Pancreas (tissue), 10 donors: ENCODE measurements at regions not wholly inside any gene's neighbourhood (a gene's known extent, or its start where the extent isn't known, plus 50 kb on each side); places are given as distances from the start of the nearest gene placed in this dataset.
"Not testable (repeated sequence)": the region's sequence is repeated elsewhere in the genome, so short reads cannot be mapped to it uniquely, and the experiment has no call there.

Experiments
- ATAC-seq, 4 donors: fragments of 200-7000 bp; cut with Tn5 transposase; one replicate each; pipeline versions ENCODE4 v1.8.0 to v1.9.1; 2020; ENCODE audit warnings: mild to moderate bottlenecking in 4 of 4, moderate library complexity in 4 of 4
- DNase-seq, 6 donors: peaks; one replicate each; pipeline ENCODE4 v3.0.0-alpha.2; 2020
- FAIRE-seq: peaks from 2 replicates; lab custom pipeline; 2012; peaks lifted over from hg19 to GRCh38; lab: Jason Lieb, UNC
- H3K27ac ChIP-seq, 4 donors: fragments of 200-600 bp; sonication (generic); 1 replicate in 3 of 4; 2 replicates in 1 of 4; pipeline versions ENCODE4 v1.5.0 to v1.8.0; 2020
- H3K27me3 ChIP-seq, 4 donors: fragments of 200-600 bp; one replicate each; pipeline ENCODE4 v1.8.0; 2021
- H3K36me3 ChIP-seq, 3 donors: fragments of 200-600 bp; sonication (generic) in 1 of 3; one replicate each; pipeline versions ENCODE4 v1.5.0 to v1.8.0; 2020 to 2021
- H3K4me1 ChIP-seq, 3 donors: fragments of 200-600 bp; one replicate each; pipeline ENCODE4 v1.8.0; 2021
- H3K4me3 ChIP-seq, 4 donors: fragments of 200-600 bp; sonication (generic) in 2 of 4; one replicate each; pipeline versions ENCODE4 v1.5.0 to v1.8.0; 2020 to 2021
- H3K9me3 ChIP-seq, 4 donors: fragments of 200-600 bp; one replicate each; pipeline ENCODE4 v1.8.0; 2021
- CTCF ChIP-seq, 4 donors: fragments of 200-600 bp; sonication (generic) in 3 of 4; IDR thresholded peaks; one replicate each; pipeline versions ENCODE4 v1.5.0 to v1.8.0; 2021; ENCODE audit warnings: antibody characterized with exemption in 4 of 4
- WGBS, 2 donors: extraction: QIAGEN DNeasy Blood & Tissue Kit; methylation state at CpG; one replicate each; pipeline ENCODE4 v1.1.7; 2013; 5-methylcytosine and 5-hydroxymethylcytosine counted together
- intact Hi-C, 3 donors: fragments of 100-400 bp; cut with DNase I; formaldehyde crosslinking; loops; one replicate each; pipeline versions ENCODE4 v1.11.1 to v1.14.2; 2022
- donor health status: healthy with polysubstance abuse.
- donor health status: DM: no; HTN: no; CAD: no; lungs with moderate emphysema.
- donor health status: DM: no; HTN: no; CAD: no.
- donor health status: control.
- donor health status: control.
- donor health status: Bipolar disorder and iron deficiency.
- donor health status: DM: yes; HTN: yes; CAD: no.
- donor health status: DM: no; HTN: no; CAD: no.
- donor health status: DM: no; HTN: no; CAD: no.
- donor health status: DM: yes; HTN: yes; CAD: no.

DNA sequence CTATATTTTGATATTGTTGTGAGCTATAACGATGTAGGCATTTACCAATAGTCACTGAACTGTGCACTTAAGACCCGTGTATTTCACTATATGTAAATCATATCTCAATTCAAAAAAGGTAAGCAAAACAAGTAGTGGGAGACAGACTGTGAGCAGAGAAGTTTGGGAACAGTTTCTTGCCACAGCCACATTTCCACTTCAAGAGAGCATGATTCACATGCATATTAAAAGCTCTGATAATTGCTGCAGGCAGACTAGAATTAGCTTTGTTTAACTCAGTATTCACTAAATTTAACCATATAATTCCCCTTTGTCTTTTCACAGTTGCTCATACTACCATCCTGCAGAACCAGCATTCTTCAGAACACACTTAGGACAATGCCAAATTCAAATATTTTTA is 168.4 kb upstream of the ZNF385D start:
- Histone ChIP-seq H3K27ac (no peak overlapping the region), H3K9me3 (no peaks in the 10 kb centered on the region), H3K4me1 (no peaks in the 10 kb centered on the region), H3K4me3 (no peak overlapping the region), H3K36me3 (no peaks in the 10 kb centered on the region), H3K27me3 (no peaks in the 10 kb centered on the region)
- no peak for TF ChIP-seq CTCF (IDR thresholded peaks at IDR 0.05)
- intact Hi-C loops: no loop called here
- DNase-seq: no peak
- no peak for FAIRE-seq
- 54 to 58% methylated on average over 2 of the region's 2 CpGs for WGBS, 2 donors
- ATAC-seq: no peak

DNA sequence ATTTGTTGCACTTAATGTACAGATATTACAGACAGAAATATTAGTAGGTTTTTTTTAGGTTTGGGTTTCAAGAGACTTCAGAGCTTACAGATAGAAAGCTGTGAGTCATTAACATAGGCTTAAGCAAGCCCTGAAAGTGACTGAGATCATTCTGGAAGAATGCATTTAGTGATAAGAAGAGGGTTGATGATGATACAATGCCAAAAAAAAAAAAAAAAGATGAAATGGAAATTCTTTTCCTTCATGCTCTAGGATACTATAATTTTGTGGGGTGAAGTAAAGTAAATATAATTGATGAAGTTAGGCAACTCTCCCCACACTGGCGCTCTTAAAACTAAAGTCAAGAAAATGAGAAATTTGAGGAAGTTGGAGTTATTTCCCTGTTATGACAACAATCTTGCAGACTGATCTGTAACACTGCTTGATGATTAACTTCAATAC is 169.4 kb upstream of the ZNF385D start:
- no peaks in the 10 kb centered on the region for H3K9me3 ChIP-seq
- 74 to 85% methylated on average over 1 of the region's 1 CpG for WGBS, 2 donors
- ATAC-seq (peak in 2 of 4 donors; percentile 32 to 45), FAIRE-seq (no peak), DNase-seq (no peak)
- no peak for TF ChIP-seq CTCF (IDR thresholded peaks at IDR 0.05)
- H3K27me3 ChIP-seq: no peaks in the 10 kb centered on the region
- no peak overlapping the region for H3K27ac ChIP-seq
- no peak overlapping the region for H3K4me3 ChIP-seq
- no peaks in the 10 kb centered on the region for H3K36me3 ChIP-seq
- intact Hi-C loops: no loop called here
- no peaks in the 10 kb centered on the region for H3K4me1 ChIP-seq

GRCh38 chr3:21923156-21923555 is 172.1 kb upstream of the ZNF385D start:
- H3K9me3 ChIP-seq, DNase-seq, H3K27ac ChIP-seq, H3K36me3 ChIP-seq, ATAC-seq, intact Hi-C loops, H3K27me3 ChIP-seq, H3K4me1 ChIP-seq, H3K4me3 ChIP-seq, FAIRE-seq: not testable (repeated sequence)
- WGBS, 2 donors: 68 to 88% methylated on average over 1 of the region's 1 CpG

- Histone ChIP-seq H3K9me3 (no peaks in the 10 kb centered on the region), H3K27me3 (no peaks in the 10 kb centered on the region), H3K36me3 (no peaks in the 10 kb centered on the region), H3K27ac (no peak overlapping the region), H3K4me1 (no peaks in the 10 kb centered on the region), H3K4me3 (no peak overlapping the region)
- no peak for TF ChIP-seq CTCF (IDR thresholded peaks at IDR 0.05)
- FAIRE-seq (peak; percentile 17), DNase-seq (no peak), ATAC-seq (no peak)
- intact Hi-C loops: no loop called here
- WGBS, 2 donors: 13 to 16% methylated on average over 3 of the region's 3 CpGs
Measured at GRCh38 chr3:21927261-21927660, 176.3 kb upstream of the ZNF385D start.

GRCh38 chr3:21934591-21934990 is 183.6 kb upstream of the ZNF385D start:
- Histone ChIP-seq H3K4me3 (no peak overlapping the region), H3K27me3 (no peaks in the 10 kb centered on the region), H3K36me3 (no peaks in the 10 kb centered on the region), H3K9me3 (no peaks in the 10 kb centered on the region), H3K27ac (no peak overlapping the region), H3K4me1 (no peaks in the 10 kb centered on the region)
- FAIRE-seq (no peak), ATAC-seq (no peak), DNase-seq (no peak)
- intact Hi-C loops: no loop called here
- TF ChIP-seq CTCF (IDR thresholded peaks at IDR 0.05): no peak

DNA sequence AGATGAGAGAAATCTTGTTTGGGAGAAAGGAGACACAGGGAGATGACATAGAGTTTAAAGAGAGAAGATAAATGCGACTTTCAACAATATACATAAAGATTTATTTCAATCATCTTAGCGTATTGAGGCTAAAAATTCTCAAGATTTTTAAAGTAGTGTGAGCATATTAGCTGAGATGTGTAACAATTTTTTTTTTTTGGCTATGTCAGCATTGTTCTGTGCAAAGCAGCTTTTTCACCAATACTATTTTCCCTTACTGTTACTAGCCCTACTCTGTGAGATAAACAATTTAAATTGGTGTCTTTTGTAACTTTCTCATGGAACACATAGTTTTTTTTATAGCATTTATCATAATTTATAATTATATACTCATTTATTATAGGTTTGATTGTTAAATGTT is 185.2 kb upstream of the ZNF385D start:
- ATAC-seq (no peak), FAIRE-seq (no peak), DNase-seq (no peak)
- WGBS, 2 donors: 77 to 84% methylated on average over 2 of the region's 2 CpGs
- Histone ChIP-seq H3K4me3 (no peak overlapping the region), H3K36me3 (no peaks in the 10 kb centered on the region), H3K4me1 (no peaks in the 10 kb centered on the region), H3K27ac (no peak overlapping the region), H3K27me3 (no peaks in the 10 kb centered on the region), H3K9me3 (no peaks in the 10 kb centered on the region)
- intact Hi-C loops: no loop called here
- no peak for TF ChIP-seq CTCF (IDR thresholded peaks at IDR 0.05)
